HG02870 (cell line): ENCODE measurements at regions not wholly inside any gene's neighbourhood (a gene's known extent, or its start where the extent isn't known, plus 50 kb on each side); places are given as distances from the start of the nearest gene placed in this dataset.
"Not testable (repeated sequence)": the region's sequence is repeated elsewhere in the genome, so short reads cannot be mapped to it uniquely, and the experiment has no call there.

Experiments used
- ATAC-seq: cut with Tn5 transposase; IDR thresholded peaks from one replicate; pipeline ENCODE4 v1.9.1; 2021; ENCODE audit warnings: mild to moderate bottlenecking, moderate library complexity; ENCODE audit not compliant: unreplicated experiment

DNA sequence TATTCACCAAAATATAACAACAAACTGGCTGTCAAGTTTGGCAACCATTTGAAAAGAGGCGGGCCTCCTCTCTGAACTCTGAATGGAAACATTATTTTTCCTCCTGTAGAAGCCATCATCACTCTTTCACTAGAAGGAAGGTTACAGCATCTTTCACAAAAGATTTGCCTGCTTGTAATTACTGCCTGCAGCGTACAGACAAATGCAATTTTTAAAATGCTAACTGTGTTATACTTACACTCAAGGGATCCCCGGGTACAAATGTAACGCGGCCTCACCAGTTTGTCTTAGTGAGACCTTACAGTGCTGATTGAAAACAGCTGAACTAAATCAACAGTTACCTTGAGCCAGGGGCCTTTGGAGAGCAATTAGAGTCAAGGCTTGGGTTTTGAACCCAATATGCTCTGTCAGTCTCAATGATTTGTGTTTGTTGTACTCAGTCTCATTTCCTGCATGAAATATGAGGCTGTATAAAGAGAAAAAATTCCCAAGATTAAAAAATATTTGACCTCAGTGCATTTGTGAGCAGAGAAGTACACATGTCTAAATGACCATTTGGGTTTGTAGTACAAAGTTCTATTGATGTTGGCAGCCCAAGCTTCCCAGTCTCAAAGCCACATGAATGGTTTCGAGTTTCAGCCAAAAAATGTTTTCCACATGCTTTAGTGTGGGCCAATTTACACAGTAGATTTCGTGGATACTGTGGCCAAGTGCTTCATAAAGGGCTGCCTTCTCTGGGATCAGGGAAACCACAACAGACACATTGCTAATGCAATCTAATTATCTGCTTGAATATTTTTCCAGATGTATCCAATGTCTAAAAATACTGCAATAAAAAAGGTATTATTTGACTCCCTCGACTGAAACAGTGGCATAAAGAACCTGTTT lies 500.0 kb downstream of the SPATA31D1 start:
- ATAC-seq, result no peak

DNA sequence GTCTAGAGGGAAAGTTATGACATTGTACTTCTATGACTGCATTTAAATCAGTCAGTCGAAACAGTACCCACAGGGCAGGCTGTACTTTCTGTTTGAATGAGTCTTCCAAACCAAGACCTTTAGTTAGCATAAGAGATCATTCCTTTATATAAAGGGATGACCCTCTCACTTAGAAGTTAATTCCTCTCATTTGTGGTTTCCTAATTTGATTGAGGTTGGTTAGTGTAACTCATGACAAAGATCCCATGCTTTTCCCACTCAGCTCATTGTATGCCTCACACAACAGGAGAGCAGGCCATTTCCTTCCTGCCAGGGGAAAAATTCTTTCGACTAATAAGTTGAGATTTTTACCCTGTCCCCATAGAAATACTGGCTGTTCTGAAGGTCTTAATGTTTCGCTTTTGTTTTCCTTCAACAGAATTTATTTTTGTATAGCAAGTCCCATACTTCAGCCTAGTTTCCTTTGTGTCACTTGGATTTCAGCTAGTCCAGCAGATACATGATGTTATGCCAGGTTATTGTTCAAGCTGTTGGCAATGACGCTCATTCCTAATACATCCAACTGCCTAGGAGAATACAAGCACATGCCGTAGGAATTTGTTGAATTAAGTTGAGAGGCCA lies 500.7 kb downstream of the SPATA31D1 start:
- no peak for ATAC-seq

DNA sequence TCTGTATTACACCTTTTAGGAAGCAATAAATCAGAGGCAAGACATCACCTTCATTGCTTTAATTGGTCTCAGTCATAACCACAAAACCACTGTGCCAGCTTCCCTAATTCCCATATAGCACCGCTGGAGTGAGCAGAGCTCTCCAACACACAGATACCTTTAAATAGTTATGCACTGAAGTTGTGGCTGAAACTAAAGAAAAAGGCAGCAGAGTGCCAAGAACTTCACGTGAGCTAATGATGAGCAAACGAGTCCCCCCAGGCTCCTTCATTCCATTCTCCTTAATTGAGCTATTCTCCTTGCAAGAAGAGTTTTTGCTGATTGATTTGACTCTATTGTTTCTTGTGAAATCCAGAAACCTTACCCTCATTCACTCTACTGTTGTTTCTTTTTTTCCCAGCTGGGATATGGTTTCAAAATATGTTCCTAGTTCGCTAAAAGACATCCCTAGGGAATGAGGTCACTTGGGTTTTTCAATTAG lies 501.5 kb downstream of the SPATA31D1 start:
- ATAC-seq, result no peak

- not testable (repeated sequence) for ATAC-seq
Observed at GRCh38 chr9:82490821-82491220, 502.2 kb downstream of the SPATA31D1 start.

- no peak for ATAC-seq
Observed at GRCh38 chr9:82491604-82492003, 503.0 kb downstream of the SPATA31D1 start.

GRCh38 chr9:82492274-82492673 lies 503.7 kb downstream of the SPATA31D1 start:
- no peak for ATAC-seq

- no peak for ATAC-seq
Observed at GRCh38 chr9:82495884-82496777, 507.6 kb downstream of the SPATA31D1 start.

GRCh38 chr9:82498541-82499317 lies 510.2 kb downstream of the SPATA31D1 start:
- no peak for ATAC-seq

DNA sequence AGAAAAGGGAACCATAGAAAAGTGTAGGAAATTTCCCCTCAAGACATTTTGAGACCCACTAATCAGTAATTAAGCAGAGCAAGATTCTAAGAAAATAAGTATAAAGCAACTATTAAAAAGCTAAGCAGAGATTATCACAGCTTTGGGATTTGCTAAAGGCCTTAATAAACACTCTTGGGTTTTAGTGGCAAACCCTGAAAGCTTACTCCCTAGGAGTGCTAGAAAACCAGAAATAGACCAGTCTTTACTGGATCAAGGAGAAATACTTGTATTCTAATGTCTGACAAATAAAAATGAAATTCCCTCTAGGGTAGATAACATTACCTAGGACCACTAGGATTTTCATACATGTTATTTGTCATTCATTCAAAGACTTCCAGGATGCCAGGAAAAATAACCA lies 510.8 kb downstream of the SPATA31D1 start:
- ATAC-seq, result no peak

DNA sequence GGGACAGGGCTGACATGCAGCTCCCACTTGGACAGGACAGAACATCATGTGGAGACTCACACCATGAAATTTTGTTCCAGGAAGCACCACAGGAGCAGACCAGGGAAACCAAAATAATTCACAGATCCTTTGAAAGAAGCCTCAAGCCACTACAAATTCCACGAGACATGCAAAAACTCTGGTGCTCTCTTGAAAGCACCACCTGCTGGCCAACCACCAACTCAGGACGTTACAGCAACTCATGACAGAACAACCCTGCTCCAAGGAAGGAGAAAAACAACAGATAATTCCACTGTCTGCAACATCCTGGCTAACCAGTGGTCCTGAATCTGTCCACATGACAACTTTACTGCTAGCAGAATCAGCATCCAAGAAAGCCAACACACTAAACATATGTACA lies 516.0 kb downstream of the SPATA31D1 start:
- ATAC-seq, result no peak

DNA sequence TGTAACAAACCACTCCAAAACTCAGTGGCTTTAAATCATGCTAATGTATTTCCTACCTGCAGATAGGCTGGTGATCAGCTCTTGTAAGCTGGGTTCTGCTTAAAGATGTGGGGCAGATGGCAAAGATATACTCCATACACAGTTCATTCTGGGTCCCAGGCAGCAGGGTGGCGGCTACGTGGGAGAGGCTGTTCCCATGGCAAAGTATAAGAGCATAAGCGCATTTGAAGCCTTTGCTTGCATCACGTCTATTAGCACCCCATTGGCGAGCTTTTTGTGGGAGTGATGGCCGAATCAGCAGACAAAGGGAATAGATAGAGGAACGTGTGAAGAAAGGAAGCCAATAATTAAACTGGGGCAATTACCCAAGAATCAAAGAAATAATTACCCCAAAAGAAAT lies 523.1 kb downstream of the SPATA31D1 start:
- no peak for ATAC-seq

- ATAC-seq, result no peak
Observed at GRCh38 chr9:82512728-82513127, 524.2 kb downstream of the SPATA31D1 start.

GRCh38 chr9:82513242-82513751 lies 524.7 kb downstream of the SPATA31D1 start:
- no peak for ATAC-seq

DNA sequence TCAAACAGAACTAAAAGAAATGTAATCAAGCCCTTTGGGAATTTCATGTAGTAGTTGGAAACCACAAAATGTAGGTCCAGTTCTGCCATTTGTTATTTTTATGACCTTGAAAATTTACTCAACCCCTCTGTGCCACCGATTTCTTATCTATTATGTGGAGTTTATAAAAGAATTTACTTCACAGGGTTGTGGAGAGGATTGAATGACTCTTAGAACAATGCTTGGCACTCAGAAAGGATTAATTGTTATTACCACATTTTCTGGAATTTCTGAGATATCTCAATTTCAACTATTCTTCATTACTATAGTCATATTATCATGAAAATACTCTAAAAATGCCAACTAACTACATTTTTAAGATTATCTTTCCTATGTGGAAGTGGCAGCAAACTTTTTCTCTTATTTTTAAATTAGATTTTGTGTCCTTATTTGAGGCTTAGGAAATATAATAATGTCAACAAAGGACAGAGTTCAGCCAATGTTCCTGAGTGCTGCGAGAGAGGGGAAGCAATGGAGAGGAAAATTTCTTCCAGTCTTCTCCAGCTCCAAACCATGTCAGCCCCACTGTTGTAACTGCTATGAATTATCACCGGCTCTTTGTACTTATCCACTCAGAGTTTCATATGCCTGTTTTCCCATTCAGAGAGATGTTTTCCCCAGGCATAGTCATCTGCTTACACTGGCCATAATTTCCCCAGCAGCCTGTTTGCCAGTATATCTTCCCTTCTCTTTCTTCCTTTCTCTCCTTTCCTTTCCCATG lies 525.6 kb downstream of the SPATA31D1 start:
- no peak for ATAC-seq

GRCh38 chr9:82518868-82519267 lies 530.3 kb downstream of the SPATA31D1 start:
- no peak for ATAC-seq

DNA sequence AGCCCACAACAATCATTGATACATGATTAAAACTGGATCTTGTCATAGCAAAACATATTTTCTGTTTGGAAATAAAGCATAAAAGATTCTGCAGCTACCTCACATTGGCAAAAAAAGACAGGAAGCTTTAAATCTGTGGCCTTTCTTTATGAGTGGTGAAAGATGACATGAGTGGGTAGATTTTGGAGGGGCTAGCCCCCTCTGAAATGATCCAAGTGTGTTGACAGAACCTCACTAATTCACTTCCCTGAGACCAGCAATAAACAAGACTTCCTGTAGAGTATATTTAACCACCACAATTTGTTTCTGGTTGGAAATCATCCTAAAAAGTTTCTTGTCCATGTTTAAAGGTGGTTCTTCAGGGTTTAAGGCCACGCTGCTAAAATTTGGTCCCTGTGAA lies 530.8 kb downstream of the SPATA31D1 start:
- no peak for ATAC-seq

- no peak for ATAC-seq
Observed at GRCh38 chr9:82524407-82524806, 535.8 kb downstream of the SPATA31D1 start.

GRCh38 chr9:82526577-82526976 lies 536.4 kb downstream of the RASEF start:
- ATAC-seq, result no peak

- ATAC-seq, result no peak
Observed at GRCh38 chr9:82531795-82532194, 531.1 kb downstream of the RASEF start.
